Neural crest cell (in vitro differentiated cells): ENCODE measurements at regions not wholly inside any gene's neighbourhood (a gene's known extent, or its start where the extent isn't known, plus 50 kb on each side); places are given as distances from the start of the nearest gene placed in this dataset.

ENCODE experiments used
- DNase-seq: peaks from one replicate; pipeline ENCODE4 v3.0.0; 2021; ENCODE audit warnings: low read depth, mixed read lengths, low spot score
- H3K27ac Mint-ChIP-seq: one replicate; pipeline ENCODE4 v1.8.0; 2021; ENCODE audit warnings: mild to moderate bottlenecking, mixed read lengths; ENCODE audit not compliant: unreplicated experiment
- H3K27me3 Mint-ChIP-seq: 2 replicates; pipeline ENCODE4 v1.8.0; 2021; ENCODE audit warnings: low read depth, mild to moderate bottlenecking, mixed read lengths
- H3K36me3 Mint-ChIP-seq: 2 replicates; pipeline ENCODE4 v1.8.0; 2021; ENCODE audit warnings: low read depth, mild to moderate bottlenecking, mixed read lengths
- H3K4me1 Mint-ChIP-seq: 2 replicates; pipeline ENCODE4 v1.8.0; 2021; ENCODE audit warnings: mixed read lengths
- H3K4me3 Mint-ChIP-seq: one replicate; pipeline ENCODE4 v1.8.0; 2021; ENCODE audit warnings: mild to moderate bottlenecking, mixed read lengths
- H3K9me3 Mint-ChIP-seq: 2 replicates; pipeline ENCODE4 v1.8.0; 2021; ENCODE audit warnings: mixed read lengths
- TF ChIP-seq, protein P1 (sequence below): fragments of 200-600 bp; sonication (generic); conservative IDR thresholded peaks from 2 replicates; pipeline ENCODE4 v1.5.0; 2021; ENCODE audit warnings: antibody characterized with exemption, mild to moderate bottlenecking

- Mint-ChIP-seq H3K36me3 (no peaks in the 10 kb centered on the region), H3K9me3 (peaks cover under 1% of the 10 kb centered on the region), H3K27me3 (no peaks in the 10 kb centered on the region), H3K27ac (no peak overlapping the region), H3K4me3 (no peak overlapping the region), H3K4me1 (peaks cover 18% of the 10 kb centered on the region)
- no peak for DNase-seq
- TF ChIP-seq, protein P1, sequence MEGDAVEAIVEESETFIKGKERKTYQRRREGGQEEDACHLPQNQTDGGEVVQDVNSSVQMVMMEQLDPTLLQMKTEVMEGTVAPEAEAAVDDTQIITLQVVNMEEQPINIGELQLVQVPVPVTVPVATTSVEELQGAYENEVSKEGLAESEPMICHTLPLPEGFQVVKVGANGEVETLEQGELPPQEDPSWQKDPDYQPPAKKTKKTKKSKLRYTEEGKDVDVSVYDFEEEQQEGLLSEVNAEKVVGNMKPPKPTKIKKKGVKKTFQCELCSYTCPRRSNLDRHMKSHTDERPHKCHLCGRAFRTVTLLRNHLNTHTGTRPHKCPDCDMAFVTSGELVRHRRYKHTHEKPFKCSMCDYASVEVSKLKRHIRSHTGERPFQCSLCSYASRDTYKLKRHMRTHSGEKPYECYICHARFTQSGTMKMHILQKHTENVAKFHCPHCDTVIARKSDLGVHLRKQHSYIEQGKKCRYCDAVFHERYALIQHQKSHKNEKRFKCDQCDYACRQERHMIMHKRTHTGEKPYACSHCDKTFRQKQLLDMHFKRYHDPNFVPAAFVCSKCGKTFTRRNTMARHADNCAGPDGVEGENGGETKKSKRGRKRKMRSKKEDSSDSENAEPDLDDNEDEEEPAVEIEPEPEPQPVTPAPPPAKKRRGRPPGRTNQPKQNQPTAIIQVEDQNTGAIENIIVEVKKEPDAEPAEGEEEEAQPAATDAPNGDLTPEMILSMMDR: no peak
These were observed 91.9 kb upstream of the FN1 start for GRCh38 chr2:215527736-215528135.

GRCh38 chr2:215526341-215526740 is 90.5 kb upstream of the FN1 start:
- Mint-ChIP-seq H3K4me1 (peaks cover 26% of the 10 kb centered on the region), H3K27ac (no peak overlapping the region), H3K36me3 (no peaks in the 10 kb centered on the region), H3K4me3 (no peak overlapping the region), H3K9me3 (no peaks in the 10 kb centered on the region), H3K27me3 (no peaks in the 10 kb centered on the region)
- TF ChIP-seq, protein P1: no peak
- DNase-seq: no peak

DNA sequence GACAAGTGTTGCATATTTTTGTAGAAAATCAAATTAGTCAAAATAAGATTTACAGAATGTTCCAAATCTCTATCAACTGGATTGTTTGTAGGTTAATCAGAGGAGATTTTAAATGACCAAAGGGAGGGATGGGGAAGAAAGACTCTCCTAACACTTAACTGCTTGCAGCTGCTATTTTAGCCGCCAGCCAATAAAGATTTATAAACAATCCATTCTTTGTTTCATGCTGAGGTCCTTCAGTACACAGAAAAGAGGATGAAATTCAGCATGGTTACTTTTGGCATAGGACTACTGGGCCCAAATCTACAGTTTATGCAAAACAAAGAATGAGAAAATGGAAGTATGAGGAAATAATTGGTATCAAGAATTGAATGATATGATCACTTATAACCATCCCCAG is 86.4 kb upstream of the FN1 start:
- Mint-ChIP-seq H3K36me3 (no peaks in the 10 kb centered on the region), H3K27me3 (no peaks in the 10 kb centered on the region), H3K9me3 (no peaks in the 10 kb centered on the region), H3K27ac (no peak overlapping the region), H3K4me1 (peaks cover 11% of the 10 kb centered on the region), H3K4me3 (no peak overlapping the region)
- no peak for DNase-seq
- TF ChIP-seq, protein P1: no peak

DNA sequence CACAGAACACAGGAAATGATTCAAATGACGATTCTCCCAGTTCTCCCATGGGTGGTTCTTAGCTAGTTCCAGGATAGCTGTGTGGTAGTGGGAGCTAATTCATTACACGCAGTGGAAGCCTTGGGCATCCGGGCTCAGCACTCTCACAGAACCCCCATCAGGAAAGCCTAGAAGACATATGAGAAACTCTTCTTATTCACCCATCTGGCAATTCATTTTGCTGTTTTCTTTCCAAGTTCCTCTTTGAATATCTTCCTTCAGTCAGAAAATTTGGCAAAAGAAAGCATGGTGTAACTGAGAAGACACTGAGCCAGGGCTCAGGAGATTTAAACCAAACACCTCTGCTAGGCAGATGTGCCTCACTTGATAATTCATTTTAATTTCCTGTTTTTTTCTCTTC is 85.2 kb upstream of the FN1 start:
- Mint-ChIP-seq H3K4me1 (peaks cover 11% of the 10 kb centered on the region), H3K9me3 (no peaks in the 10 kb centered on the region), H3K4me3 (no peak overlapping the region), H3K27me3 (no peaks in the 10 kb centered on the region), H3K36me3 (no peaks in the 10 kb centered on the region), H3K27ac (no peak overlapping the region)
- TF ChIP-seq, protein P1: no peak
- no peak for DNase-seq

DNA sequence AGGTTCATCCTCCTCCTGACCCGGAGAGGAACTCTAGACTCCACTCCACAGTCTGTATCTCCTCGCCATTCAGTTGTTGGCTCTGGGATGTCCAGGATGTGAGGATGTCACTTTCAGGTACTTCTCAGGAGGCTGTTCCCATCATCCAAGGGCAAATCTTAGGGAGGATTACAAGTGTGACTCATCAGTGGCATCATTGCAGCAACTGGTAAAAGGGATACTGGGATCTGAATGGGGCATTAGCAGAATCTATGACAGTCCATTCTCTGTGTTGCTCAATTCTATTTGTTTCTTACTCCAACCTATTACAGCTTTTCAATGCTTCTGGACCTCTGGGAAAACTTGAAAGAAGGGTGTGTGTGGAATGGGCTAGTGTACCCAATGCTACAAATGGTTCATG is 81.5 kb upstream of the FN1 start:
- Mint-ChIP-seq H3K36me3 (no peaks in the 10 kb centered on the region), H3K4me3 (no peak overlapping the region), H3K4me1 (peaks cover 9% of the 10 kb centered on the region), H3K9me3 (no peaks in the 10 kb centered on the region), H3K27me3 (no peaks in the 10 kb centered on the region), H3K27ac (no peak overlapping the region)
- DNase-seq: no peak
- TF ChIP-seq, protein P1: no peak

GRCh38 chr2:215514516-215514915 is 78.6 kb upstream of the FN1 start:
- no peak overlapping the region for H3K27ac Mint-ChIP-seq

More at GRCh38 chr2:215514516-215514915, 78.6 kb upstream of the FN1 start:
- H3K27me3 Mint-ChIP-seq: no peaks in the 10 kb centered on the region
- H3K4me1 Mint-ChIP-seq: no peaks in the 10 kb centered on the region
- TF ChIP-seq, protein P1: no peak
- DNase-seq: no peak
- no peak overlapping the region for H3K4me3 Mint-ChIP-seq
- H3K9me3 Mint-ChIP-seq: no peaks in the 10 kb centered on the region
- H3K36me3 Mint-ChIP-seq: no peaks in the 10 kb centered on the region
